Endothelial cell of umbilical vein (primary cell): ENCODE measurements at regions not wholly inside any gene's neighbourhood (a gene's known extent, or its start where the extent isn't known, plus 50 kb on each side); places are given as distances from the start of the nearest gene placed in this dataset.
A peak's percentile ranks its signal among the peaks of the same experiment; 100 is the strongest.
"Not testable (repeated sequence)": the region's sequence is repeated elsewhere in the genome, so short reads cannot be mapped to it uniquely, and the experiment has no call there.

Source experiments
- BruUV-seq: library from RNA; stranded (reverse); fragments of 400-500 nt; replicated peaks from 2 replicates; lab custom pipeline; 2021; lab: Mats Ljungman, UMichigan
- CTCF ChIA-PET: fragments of 300-600, 350-600 bp; sonication (Branson Sonifier 250); formaldehyde crosslinking; loops from one replicate; lab custom pipeline; 2021; ENCODE audit warnings: antibody characterized with exemption, inconsistent platforms; lab: Charles Lee
- POLR2A ChIA-PET: fragments of 300-600, 350-600 bp; sonication (Branson Sonifier 250); formaldehyde crosslinking; loops from one replicate; lab custom pipeline; 2021; ENCODE audit warnings: antibody characterized with exemption, inconsistent platforms; lab: Charles Lee
- DNase-seq: peaks from one replicate; pipeline ENCODE4 v3.0.0-alpha.2; 2011; ENCODE audit warnings: low read depth, low spot score
- FAIRE-seq: peaks from 2 replicates; lab custom pipeline; 2011; peaks lifted over from hg19 to GRCh38; lab: Jason Lieb, UNC
- H2AFZ ChIP-seq: 2 replicates; pipeline ENCODE4 v1.6.0; 2012; ENCODE audit warnings: low read depth, low read length, control low read depth, inconsistent platforms
- H3K27ac ChIP-seq: 2 replicates; pipeline ENCODE4 v1.5.1; 2011; ENCODE audit warnings: low read depth, mild to moderate bottlenecking, control low read depth, low read length, moderate library complexity; ENCODE audit not compliant: insufficient read depth
- H3K27me3 ChIP-seq, 2 experiments: 2 replicates each; pipeline versions ENCODE4 v1.6.0 to v1.6.1; 2011; ENCODE audit warnings: low read length in 2 of 2, mixed read lengths in 1 of 2; ENCODE audit not compliant: control insufficient read depth in 2 of 2, insufficient read depth in 2 of 2
- H3K36me3 ChIP-seq, 2 experiments: 2 replicates in 1 of 2; 3 replicates in 1 of 2; pipeline ENCODE4 v1.5.1; 2011; ENCODE audit warnings: low read length in 2 of 2, mild to moderate bottlenecking in 1 of 2, moderate library complexity in 1 of 2; ENCODE audit not compliant: control insufficient read depth in 2 of 2, insufficient read depth in 2 of 2; ENCODE audit errors: extremely low read depth in 1 of 2
- H3K4me1 ChIP-seq: 3 replicates; pipeline ENCODE4 v1.5.1; 2011; ENCODE audit warnings: mild to moderate bottlenecking, low read length; ENCODE audit not compliant: control insufficient read depth, insufficient read depth; ENCODE audit errors: extremely low read depth
- H3K4me2 ChIP-seq: 2 replicates; pipeline ENCODE4 v1.6.1; 2011; ENCODE audit warnings: low read length, control low read depth, mixed read lengths; ENCODE audit not compliant: insufficient read depth
- H3K4me3 ChIP-seq, 3 experiments: fragments of 200-600 bp in 1 of 3; sonication (generic), shearing (Covaris generic) in 1 of 3; replicated peaks in 1 of 3; 2 replicates each; pipeline ENCODE4 v1.5.1; 2011 to 2016; ENCODE audit warnings: control low read depth in 3 of 3, low read length in 3 of 3, mild to moderate bottlenecking in 2 of 3, inconsistent platforms in 1 of 3, low read depth in 1 of 3, moderate library complexity in 1 of 3; ENCODE audit not compliant: insufficient read depth in 1 of 3
- H3K79me2 ChIP-seq: 2 replicates; pipeline ENCODE4 v1.6.0; 2012; ENCODE audit warnings: low read length, inconsistent platforms; ENCODE audit not compliant: control insufficient read depth, insufficient read depth
- H3K9ac ChIP-seq: replicated peaks from 2 replicates; pipeline ENCODE3; 2011; ENCODE audit warnings: low read length, control low read depth; ENCODE audit not compliant: insufficient read depth; ENCODE audit errors: extremely low read depth
- H3K9me1 ChIP-seq: replicated peaks from 3 replicates; pipeline ENCODE4 v1.6.0; 2011; ENCODE audit warnings: mild to moderate bottlenecking, low read length; ENCODE audit not compliant: control insufficient read depth, insufficient read depth; ENCODE audit errors: extremely low read depth
- H3K9me3 ChIP-seq: replicated peaks from 2 replicates; pipeline ENCODE4 v1.5.1; 2012; ENCODE audit warnings: low read length, inconsistent platforms; ENCODE audit not compliant: control insufficient read depth, insufficient read depth
- H4K20me1 ChIP-seq: replicated peaks from 2 replicates; pipeline ENCODE3; 2011; ENCODE audit warnings: mild to moderate bottlenecking, low read length; ENCODE audit not compliant: control insufficient read depth, insufficient read depth; ENCODE audit errors: extremely low read depth
- FOS ChIP-seq: IDR thresholded peaks from 2 replicates; pipeline ENCODE4 v1.6.1; 2011; ENCODE audit warnings: mild to moderate bottlenecking, low read length, moderate library complexity, borderline replicate concordance; ENCODE audit not compliant: insufficient read depth
- JUN ChIP-seq: IDR thresholded peaks from 2 replicates; pipeline ENCODE4 v1.6.1; 2011; ENCODE audit warnings: borderline replicate concordance, low read depth; ENCODE audit not compliant: insufficient read length, insufficient read depth
- dilution Hi-C: fragments of 300-500 bp; cut with MboI; formaldehyde crosslinking; loops from one replicate; pipeline ENCODE4 v1.15.0; 2019; ENCODE audit warnings: low sequenced_read_pairs; ENCODE audit not compliant: extremely low pct_ligation_motif_present
- intact Hi-C: fragments of 100-400 bp; cut with micrococcal nuclease; formaldehyde crosslinking; loops from one replicate; pipeline ENCODE4 v1.10.0; 2022

GRCh38 chr2:167637741-167638140, 609.7 kb downstream of the STK39 start:
- CTCF ChIA-PET, result no interaction called here
- no TSS peak for BruUV-seq
- intact Hi-C loops, result no loop called here

GRCh38 chr2:167632271-167632670, 615.1 kb downstream of the STK39 start:
- H3K4me1 ChIP-seq, H3K9me1 ChIP-seq, POLR2A ChIA-PET, H3K4me2 ChIP-seq, H3K79me2 ChIP-seq, H3K9me3 ChIP-seq, dilution Hi-C loops, H3K9ac ChIP-seq, H3K27ac ChIP-seq, DNase-seq, BruUV-seq, CTCF ChIA-PET, H3K36me3 ChIP-seq, intact Hi-C loops, H4K20me1 ChIP-seq, FAIRE-seq, H3K4me3 ChIP-seq, H2AFZ ChIP-seq, H3K27me3 ChIP-seq: not testable (repeated sequence)

More at GRCh38 chr2:167637741-167638140, 609.7 kb downstream of the STK39 start:
- H2AFZ ChIP-seq, result no peak overlapping the region
- H3K27me3 ChIP-seq, result no peaks in the 10 kb centered on the region
- H3K27ac ChIP-seq, result no peak overlapping the region
- no peaks in the 10 kb centered on the region for H4K20me1 ChIP-seq
- no peak overlapping the region for H3K9ac ChIP-seq
- no peak overlapping the region for H3K4me3 ChIP-seq
- no peaks in the 10 kb centered on the region for H3K4me1 ChIP-seq
- H3K36me3 ChIP-seq, result no peaks in the 10 kb centered on the region
- H3K9me3 ChIP-seq, result no peaks in the 10 kb centered on the region
- H3K79me2 ChIP-seq, result no peaks in the 10 kb centered on the region
- peak; percentile 7 for TF ChIP-seq FOS
- TF ChIP-seq JUN, result no peak
- FAIRE-seq, result no peak
- no peak for DNase-seq
- POLR2A ChIA-PET, result no interaction called here
- dilution Hi-C loops, result no loop called here
- no peak overlapping the region for H3K4me2 ChIP-seq
- no peaks in the 10 kb centered on the region for H3K9me1 ChIP-seq
